ACHN (cell line): ENCODE measurements at regions not wholly inside any gene's neighbourhood (a gene's known extent, or its start where the extent isn't known, plus 50 kb on each side); places are given as distances from the start of the nearest gene placed in this dataset.

ENCODE experiments used
- DNase-seq: peaks from one replicate; pipeline ENCODE4 v3.0.0-alpha.2; 2015
- in situ Hi-C: cut with HindIII; loops from 2 replicates; pipeline ENCODE4 v1.10.0; 2017; ENCODE audit warnings: low sequenced_read_pairs, low pct_ligation_motif_present, low pct_unique_long_range_greater_than_20kb

DNA sequence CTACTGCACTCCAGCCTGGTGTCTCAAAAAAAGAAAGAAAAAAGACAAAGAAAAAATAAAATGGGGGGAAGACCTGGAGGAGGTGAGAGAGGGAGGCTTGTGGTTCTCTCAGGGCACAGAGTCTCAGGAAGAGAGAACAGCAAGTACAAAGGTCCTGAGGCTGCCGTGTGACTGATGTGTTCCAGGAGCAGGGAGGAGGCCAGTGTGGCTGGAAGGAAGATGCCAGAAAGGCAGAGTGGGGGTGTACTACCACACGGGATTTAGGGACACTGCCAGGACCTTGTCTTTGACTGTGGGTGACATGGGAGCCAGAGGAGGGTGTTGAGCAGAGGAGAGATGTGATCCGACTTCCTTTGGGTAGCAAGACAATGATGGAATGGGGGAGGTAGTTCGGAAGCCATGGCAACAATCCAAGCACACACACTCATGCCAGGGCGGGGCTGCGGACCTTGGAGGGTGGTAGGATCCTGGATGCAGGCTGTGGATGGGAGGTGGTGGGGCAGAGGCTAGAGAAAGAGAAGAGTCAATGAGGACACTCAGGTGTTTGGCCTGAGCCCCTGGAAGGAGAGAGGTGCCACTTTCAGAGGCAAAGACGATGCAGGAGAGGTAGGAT, 136.4 kb upstream of the PTPN1 start:
- DNase-seq = no peak
- in situ Hi-C loops = no loop called here

GRCh38 chr20:50374541-50375078, 135.6 kb upstream of the PTPN1 start:
- in situ Hi-C loops = no loop called here
- DNase-seq = no peak

DNA sequence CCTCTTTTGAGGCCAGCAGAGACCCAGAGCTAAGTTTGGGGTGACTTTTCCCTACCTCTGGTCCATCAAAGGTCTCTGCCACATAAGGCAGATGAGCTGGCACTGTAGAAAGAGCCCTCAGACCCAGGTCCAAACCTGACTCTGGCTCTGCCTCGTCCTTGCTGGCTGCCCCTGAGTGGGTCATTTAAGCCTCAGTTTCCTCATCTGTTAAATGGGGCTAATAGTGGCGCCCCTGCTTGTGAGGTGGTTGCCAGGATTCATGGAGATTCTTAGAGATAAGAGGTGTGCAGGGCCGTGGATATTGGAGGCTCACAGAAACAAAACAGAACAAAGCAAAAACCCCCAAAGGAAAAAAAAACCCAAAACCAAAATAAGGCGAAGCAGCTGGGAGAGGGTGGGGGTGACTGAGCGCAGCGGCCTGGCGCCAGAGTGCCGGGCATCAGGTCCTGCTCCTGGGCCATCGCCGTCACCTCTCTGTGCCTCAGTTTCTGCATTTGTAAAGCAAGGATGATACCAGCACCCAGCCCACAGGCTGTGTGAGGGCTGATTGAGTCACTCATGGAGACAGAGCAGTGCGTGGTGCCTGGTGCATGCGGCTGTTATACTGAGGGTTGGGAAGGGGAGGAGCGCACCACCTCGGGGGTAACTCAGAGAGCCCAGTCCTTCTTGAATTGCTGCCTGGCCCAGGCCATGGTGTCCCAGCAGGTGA, 133.8 kb upstream of the PTPN1 start:
- in situ Hi-C loops = no loop called here
- no peak for DNase-seq

DNA sequence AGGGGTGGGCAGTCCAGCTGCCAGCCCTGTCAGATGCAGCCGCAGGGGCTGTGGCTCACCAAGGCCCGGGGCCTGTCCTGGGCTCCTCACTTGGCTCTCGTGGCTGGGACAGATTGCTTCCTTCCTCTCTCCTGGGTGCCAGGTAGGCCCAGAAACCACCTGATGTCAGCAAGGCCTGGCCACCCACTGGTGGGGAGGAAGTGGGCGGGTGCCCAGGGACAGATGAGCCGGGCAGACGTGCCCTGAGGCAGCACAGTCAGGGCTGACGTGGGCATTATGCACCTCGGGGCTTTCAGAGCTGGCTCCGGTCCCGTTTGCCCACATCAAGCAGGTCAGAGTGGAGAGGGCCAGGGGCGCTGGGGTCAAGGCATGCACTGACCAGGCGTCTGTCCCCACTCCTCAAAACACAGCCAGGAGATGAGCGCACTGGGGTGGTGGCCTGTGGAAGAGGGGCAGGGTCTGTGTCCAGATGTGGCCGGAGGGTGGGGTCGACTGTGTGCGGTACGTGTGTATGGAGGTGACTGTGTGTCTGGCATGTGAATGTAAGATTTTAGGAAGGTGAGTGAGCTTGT, 133.2 kb upstream of the PTPN1 start:
- in situ Hi-C loops = no loop called here
- no peak for DNase-seq

GRCh38 chr20:50378170-50379000, 131.8 kb upstream of the PTPN1 start:
- DNase-seq = no peak
- in situ Hi-C loops = no loop called here

GRCh38 chr20:50379049-50379990, 130.9 kb upstream of the PTPN1 start:
- DNase-seq = no peak
- in situ Hi-C loops = no loop called here

GRCh38 chr20:50379991-50380696, 130.0 kb upstream of the PTPN1 start:
- DNase-seq = no peak
- in situ Hi-C loops = no loop called here

- in situ Hi-C loops = no loop called here
- peak; percentile 58 for DNase-seq
Observed at GRCh38 chr20:50380697-50381040, 129.5 kb upstream of the PTPN1 start.

- in situ Hi-C loops = no loop called here
- DNase-seq = no peak
Observed at GRCh38 chr20:50381075-50381732, 129.0 kb upstream of the PTPN1 start.

DNA sequence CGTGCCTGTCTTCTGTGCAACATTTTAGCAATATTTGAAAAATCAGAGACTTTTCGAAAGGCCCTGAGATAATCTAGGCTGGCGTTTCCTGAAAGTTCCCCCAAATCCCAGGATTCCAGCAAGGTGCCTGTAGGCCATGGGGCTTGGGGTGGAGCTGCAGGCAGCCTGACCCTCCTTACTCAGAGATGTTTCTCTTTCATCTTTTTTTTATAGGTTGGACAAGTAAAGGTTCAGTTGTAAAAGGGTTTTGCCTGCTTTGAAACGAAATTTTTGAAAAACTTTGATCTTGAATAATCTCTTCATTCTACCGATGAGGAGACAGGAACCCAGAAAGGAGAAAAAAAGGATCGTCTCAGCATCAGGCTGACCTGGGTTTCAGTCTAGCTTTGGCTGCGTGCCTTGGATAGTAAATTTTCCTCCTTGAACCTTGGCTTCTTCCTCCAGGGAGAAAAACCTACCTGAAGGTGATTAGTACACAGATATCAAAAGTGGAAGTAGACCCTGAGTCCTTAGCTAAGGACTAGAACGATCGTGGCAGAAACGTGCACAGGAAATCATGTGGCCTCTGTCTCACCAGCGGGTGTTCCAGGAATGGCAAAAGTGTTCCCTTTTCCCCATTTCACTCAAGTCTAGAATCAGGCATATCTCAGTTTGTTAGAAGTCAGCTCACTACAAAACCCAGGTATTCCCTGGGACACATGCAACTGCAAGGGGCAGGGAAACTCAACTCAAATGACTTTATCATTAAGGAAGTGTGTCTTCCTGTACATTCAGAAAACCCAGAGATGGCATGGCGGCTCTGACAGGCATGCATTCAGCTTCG, 128.2 kb upstream of the PTPN1 start:
- in situ Hi-C loops = no loop called here
- DNase-seq = no peak

GRCh38 chr20:50385733-50386640, 124.2 kb upstream of the PTPN1 start:
- in situ Hi-C loops = no loop called here
- DNase-seq = no peak

GRCh38 chr20:50386641-50386960, 123.6 kb upstream of the PTPN1 start:
- in situ Hi-C loops = no loop called here
- no peak for DNase-seq

DNA sequence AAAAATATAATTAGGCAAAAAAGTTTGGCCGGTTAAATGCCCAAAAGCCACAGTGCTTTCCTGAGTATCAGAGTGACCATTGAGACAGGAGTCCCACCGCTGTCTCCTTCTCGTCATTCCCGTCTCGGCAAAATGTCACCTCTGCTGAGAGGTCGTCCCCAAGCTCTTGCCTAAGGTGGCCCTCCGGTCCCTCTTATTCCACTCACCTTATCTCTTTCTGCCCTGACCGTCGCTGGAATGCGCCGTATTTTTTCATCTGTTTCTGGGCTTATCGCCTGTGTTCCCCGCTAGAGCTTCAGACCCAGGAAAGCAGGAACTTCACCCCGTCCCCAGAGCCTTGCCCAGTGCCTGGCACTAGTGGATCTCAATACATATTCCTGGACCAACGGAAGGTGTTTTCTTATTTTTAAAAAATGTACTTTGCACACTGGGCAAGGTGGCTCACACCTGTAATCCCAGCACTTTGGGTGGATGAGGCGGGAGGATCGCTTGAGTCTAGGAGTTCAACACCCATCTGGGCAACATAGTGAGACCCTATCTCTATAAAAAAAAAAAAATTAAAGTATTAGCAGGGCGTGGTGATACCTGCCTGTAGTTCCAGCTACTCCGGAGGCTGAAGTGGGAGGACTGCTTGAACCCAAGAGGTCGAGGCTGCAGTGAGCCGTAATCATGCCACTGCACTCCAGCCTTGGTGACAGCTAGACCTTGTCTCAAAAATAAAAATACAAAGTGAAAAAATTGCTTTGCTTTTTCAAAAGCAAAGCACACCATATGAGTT, 122.8 kb upstream of the PTPN1 start:
- in situ Hi-C loops = no loop called here
- DNase-seq = no peak

GRCh38 chr20:50387996-50388332, 122.2 kb upstream of the PTPN1 start:
- DNase-seq = no peak
- in situ Hi-C loops = no loop called here
